ENCODE measurements at regions not wholly inside any gene's neighbourhood (a gene's known extent, or its start where the extent isn't known, plus 50 kb on each side); places are given as distances from the start of the nearest gene placed in this dataset.

- H3K4me3 ChIP-seq (ENCODE audit: control extremely low read depth in 1 of 5, extremely low read depth in 1 of 5, insufficient read depth in 1 of 5, low read depth in 2 of 5, low read length in 4 of 5): no peak overlapping the region
- ATAC-seq (ENCODE audit: low read depth) (no peak), DNase-seq (no peak)
- H3K9me3 ChIP-seq (ENCODE audit: control extremely low read depth in 1 of 3, control insufficient read depth in 2 of 3, insufficient read depth in 1 of 3, low read length in 2 of 3): no peaks in the 10 kb centered on the region
- no peaks in the 10 kb centered on the region for H3K36me3 ChIP-seq (replicated peaks in 1 of 2; ENCODE audit: control extremely low read depth in 1 of 2, control insufficient read depth in 1 of 2, extremely low read depth in 1 of 2, insufficient read depth in 2 of 2, low read length in 1 of 2)
- H3K4me2 ChIP-seq (replicated peaks; ENCODE audit: low read depth, low read length, poor library complexity, severe bottlenecking): no peak overlapping the region
- Mint-ChIP-seq H3K27me3 (peaks cover 10% of the 10 kb centered on the region), H3K4me1 (no peaks in the 10 kb centered on the region), H3K4me3 (no peak overlapping the region), H3K27ac (no peak overlapping the region), H3K9me3 (ENCODE audit: insufficient read depth) (no peaks in the 10 kb centered on the region)
- H3K27me3 ChIP-seq (replicated peaks in 1 of 4; ENCODE audit: control extremely low read depth in 1 of 4, control insufficient read depth in 3 of 4, insufficient read depth in 4 of 4, low read length in 3 of 4): no peaks in the 10 kb centered on the region
- H4K20me1 ChIP-seq (ENCODE audit: control insufficient read depth, insufficient read depth, low read length, poor library complexity, severe bottlenecking): no peaks in the 10 kb centered on the region
- H3K27ac ChIP-seq (ENCODE audit: low read length in 2 of 2): no peak overlapping the region
- POLR2A ChIA-PET: no interaction called here
- CTCF ChIA-PET: no interaction called here
- intact Hi-C loops (cut with micrococcal nuclease): no loop called here
- H3K4me1 ChIP-seq (ENCODE audit: control insufficient read depth in 2 of 2, insufficient read depth in 2 of 2, low read length in 2 of 2): no peaks in the 10 kb centered on the region
- no peaks in the 10 kb centered on the region for H3K79me2 ChIP-seq (ENCODE audit: control insufficient read depth, insufficient read depth, low read length)
- no peak for TF ChIP-seq EZH2 (IDR thresholded peaks at IDR 0.05; ENCODE audit: borderline replicate concordance, insufficient read depth, low read depth, low read length, poor library complexity, severe bottlenecking)
- TF ChIP-seq CTCF (IDR thresholded peaks at IDR 0.05): no peak
- no peak overlapping the region for H3K9ac ChIP-seq (ENCODE audit: low read length)
- H2AFZ ChIP-seq (ENCODE audit: insufficient read depth, low read depth, low read length, poor library complexity, severe bottlenecking): no peak overlapping the region
- 83% methylated on average over 1 of the region's 2 CpGs for WGBS (ENCODE audit: insufficient coverage)
Measured at GRCh38 chr2:198340846-198341245, 536.5 kb downstream of the PLCL1 start.

GRCh38 chr2:198339116-198339515 lies 534.7 kb downstream of the PLCL1 start:
- no peaks in the 10 kb centered on the region for H3K9me3 Mint-ChIP-seq (ENCODE audit: insufficient read depth)
- H3K4me3 Mint-ChIP-seq: no peak overlapping the region
- Histone ChIP-seq H3K79me2 (ENCODE audit: control insufficient read depth, insufficient read depth, low read length) (no peaks in the 10 kb centered on the region), H3K9me3 (ENCODE audit: control extremely low read depth in 1 of 3, control insufficient read depth in 2 of 3, insufficient read depth in 1 of 3, low read length in 2 of 3) (no peaks in the 10 kb centered on the region), H3K27ac (ENCODE audit: low read length in 2 of 2) (no peak overlapping the region), H2AFZ (ENCODE audit: insufficient read depth, low read depth, low read length, poor library complexity, severe bottlenecking) (no peak overlapping the region), H3K4me1 (ENCODE audit: control insufficient read depth in 2 of 2, insufficient read depth in 2 of 2, low read length in 2 of 2) (no peaks in the 10 kb centered on the region), H3K36me3 (replicated peaks in 1 of 2; ENCODE audit: control extremely low read depth in 1 of 2, control insufficient read depth in 1 of 2, extremely low read depth in 1 of 2, insufficient read depth in 2 of 2, low read length in 1 of 2) (no peaks in the 10 kb centered on the region), H4K20me1 (ENCODE audit: control insufficient read depth, insufficient read depth, low read length, poor library complexity, severe bottlenecking) (no peaks in the 10 kb centered on the region), H3K9ac (ENCODE audit: low read length) (no peak overlapping the region), H3K27me3 (replicated peaks in 1 of 4; ENCODE audit: control extremely low read depth in 1 of 4, control insufficient read depth in 3 of 4, insufficient read depth in 4 of 4, low read length in 3 of 4) (no peaks in the 10 kb centered on the region), H3K4me2 (replicated peaks; ENCODE audit: low read depth, low read length, poor library complexity, severe bottlenecking) (no peak overlapping the region), H3K4me3 (ENCODE audit: control extremely low read depth in 1 of 5, extremely low read depth in 1 of 5, insufficient read depth in 1 of 5, low read depth in 2 of 5, low read length in 4 of 5) (no peak overlapping the region)
- H3K27ac Mint-ChIP-seq: no peak overlapping the region
- peaks cover 10% of the 10 kb centered on the region for H3K27me3 Mint-ChIP-seq
- DNase-seq (no peak), ATAC-seq (ENCODE audit: low read depth) (no peak)
- WGBS (ENCODE audit: insufficient coverage): 100% methylated on average over 1 of the region's 5 CpGs
- H3K4me1 Mint-ChIP-seq: no peaks in the 10 kb centered on the region
- intact Hi-C loops (cut with micrococcal nuclease): no loop called here
- ChIA-PET POLR2A (no interaction called here), CTCF (no interaction called here)
- TF ChIP-seq EZH2 (IDR thresholded peaks at IDR 0.05; ENCODE audit: borderline replicate concordance, insufficient read depth, low read depth, low read length, poor library complexity, severe bottlenecking): no peak
- TF ChIP-seq CTCF (IDR thresholded peaks at IDR 0.05): no peak
